LNCAP (cell line): ENCODE measurements at regions not wholly inside any gene's neighbourhood (a gene's known extent, or its start where the extent isn't known, plus 50 kb on each side); places are given as distances from the start of the nearest gene placed in this dataset.

Experiments used
- CTCF ChIP-seq: fragments of 450-650 bp; IDR thresholded peaks from 2 replicates; pipeline ENCODE4 v1.5.1; 2017; ENCODE audit warnings: mild to moderate bottlenecking

- no peak for TF ChIP-seq CTCF
Measured at GRCh38 chr13:80828759-80829158, 487.8 kb upstream of the SPRY2 start.

DNA sequence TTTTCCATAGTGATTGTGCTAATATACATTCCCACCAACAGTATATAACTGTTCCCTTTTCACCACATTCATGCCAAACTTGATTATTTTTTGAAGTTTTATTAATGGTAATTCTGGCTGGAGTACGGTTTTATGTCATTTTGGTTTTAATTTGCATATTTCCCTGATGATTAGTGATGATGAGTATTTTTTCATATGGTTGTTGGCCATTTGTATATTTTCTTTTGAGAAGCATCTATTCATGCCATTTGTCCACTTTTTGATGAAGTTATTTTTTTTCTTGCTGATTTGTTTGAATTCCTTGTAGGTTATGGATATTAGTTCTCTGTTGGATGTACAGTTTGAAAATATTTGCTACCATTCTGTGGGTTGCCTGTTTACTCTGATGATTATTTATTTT is 484.4 kb upstream of the SPRY2 start:
- TF ChIP-seq CTCF, result no peak

GRCh38 chr13:80824229-80824628 is 483.3 kb upstream of the SPRY2 start:
- no peak for TF ChIP-seq CTCF

DNA sequence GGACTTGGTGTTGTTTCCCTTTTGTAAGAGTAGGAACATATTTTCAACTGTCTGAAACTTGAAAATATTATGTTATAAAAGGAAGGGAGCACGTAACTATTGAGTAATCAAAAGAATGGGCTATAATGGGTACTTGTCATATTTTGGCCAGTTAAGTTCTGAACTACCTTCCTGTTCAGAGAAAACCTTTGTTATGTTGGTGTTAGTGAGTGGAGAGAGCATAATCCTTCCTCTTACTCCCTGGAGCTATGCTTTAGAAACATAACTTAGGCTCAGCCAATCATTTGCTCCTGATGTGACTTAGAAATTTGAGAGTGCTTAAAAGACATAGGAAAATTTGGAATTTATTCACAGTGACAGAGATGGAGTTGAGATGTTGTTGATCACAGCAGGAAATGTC is 482.5 kb upstream of the SPRY2 start:
- no peak for TF ChIP-seq CTCF

- TF ChIP-seq CTCF, result no peak
Measured at GRCh38 chr13:80821466-80821865, 480.5 kb upstream of the SPRY2 start.

- TF ChIP-seq CTCF, result no peak
Measured at GRCh38 chr13:80817979-80818378, 477.1 kb upstream of the SPRY2 start.

- no peak for TF ChIP-seq CTCF
Measured at GRCh38 chr13:80814541-80814940, 473.6 kb upstream of the SPRY2 start.

DNA sequence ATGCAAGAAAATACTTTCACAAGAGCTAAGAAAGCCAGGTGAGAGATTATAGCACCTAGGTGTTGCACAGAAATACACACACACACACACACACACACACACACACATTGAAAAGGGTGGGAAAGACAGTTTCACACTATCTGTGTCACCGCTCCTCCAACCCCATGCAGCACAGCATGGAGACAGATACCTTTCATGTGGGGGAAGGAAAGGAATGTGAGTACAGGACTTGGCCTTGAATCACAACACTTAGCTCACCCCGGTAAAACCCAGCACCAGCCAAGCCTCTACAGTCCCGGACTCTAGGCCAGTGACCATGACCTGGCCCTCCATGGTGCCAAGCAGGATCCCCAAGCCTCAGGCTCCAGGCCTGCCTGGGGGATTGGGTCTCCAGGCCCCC is 462.0 kb upstream of the SPRY2 start:
- no peak for TF ChIP-seq CTCF
